ENCODE measurements at regions not wholly inside any gene's neighbourhood (a gene's known extent, or its start where the extent isn't known, plus 50 kb on each side); places are given as distances from the start of the nearest gene placed in this dataset.

DNA sequence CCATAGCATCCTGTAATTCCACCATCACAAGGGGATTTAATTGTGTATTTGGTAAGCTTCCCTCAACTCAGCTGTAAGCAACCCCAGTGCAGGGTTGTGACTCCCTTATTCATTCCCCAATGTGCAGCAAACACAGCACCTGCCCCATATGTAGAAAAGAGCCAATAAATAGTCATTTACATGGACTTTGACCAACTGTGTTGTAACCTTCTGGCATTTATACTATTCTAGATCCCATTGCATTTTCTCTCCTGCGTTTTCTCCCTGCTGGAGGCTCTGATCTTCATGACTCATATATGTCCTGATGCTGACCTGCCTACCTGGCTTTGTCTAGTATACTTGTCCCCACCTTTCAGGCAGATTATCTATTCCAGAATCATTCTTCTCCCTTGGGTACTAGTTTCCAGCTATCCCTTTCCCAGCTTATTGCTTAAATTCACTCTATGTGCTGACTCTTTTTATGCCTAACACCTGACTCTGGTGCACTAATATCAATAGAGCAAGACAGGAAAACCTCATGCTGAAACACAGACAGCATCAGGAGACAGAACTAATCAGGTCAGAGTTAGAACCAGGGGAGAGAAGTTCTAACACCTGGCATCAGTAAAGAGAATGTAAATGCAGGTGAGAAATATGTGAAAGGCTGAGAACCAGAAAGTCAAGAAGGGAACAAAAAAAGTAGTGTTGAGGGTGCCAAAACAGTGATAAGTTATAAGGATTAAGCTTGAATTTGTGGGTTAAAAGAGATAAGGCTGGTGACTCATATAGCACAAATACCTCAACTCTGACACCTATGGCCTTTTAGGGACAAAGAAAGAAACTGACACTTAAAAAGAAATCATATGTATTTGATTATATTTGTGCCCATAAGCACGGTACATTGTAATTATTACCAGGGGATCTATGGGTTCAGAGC, 402.7 kb downstream of the IPMK start:
- TF ChIP-seq, protein P1, sequence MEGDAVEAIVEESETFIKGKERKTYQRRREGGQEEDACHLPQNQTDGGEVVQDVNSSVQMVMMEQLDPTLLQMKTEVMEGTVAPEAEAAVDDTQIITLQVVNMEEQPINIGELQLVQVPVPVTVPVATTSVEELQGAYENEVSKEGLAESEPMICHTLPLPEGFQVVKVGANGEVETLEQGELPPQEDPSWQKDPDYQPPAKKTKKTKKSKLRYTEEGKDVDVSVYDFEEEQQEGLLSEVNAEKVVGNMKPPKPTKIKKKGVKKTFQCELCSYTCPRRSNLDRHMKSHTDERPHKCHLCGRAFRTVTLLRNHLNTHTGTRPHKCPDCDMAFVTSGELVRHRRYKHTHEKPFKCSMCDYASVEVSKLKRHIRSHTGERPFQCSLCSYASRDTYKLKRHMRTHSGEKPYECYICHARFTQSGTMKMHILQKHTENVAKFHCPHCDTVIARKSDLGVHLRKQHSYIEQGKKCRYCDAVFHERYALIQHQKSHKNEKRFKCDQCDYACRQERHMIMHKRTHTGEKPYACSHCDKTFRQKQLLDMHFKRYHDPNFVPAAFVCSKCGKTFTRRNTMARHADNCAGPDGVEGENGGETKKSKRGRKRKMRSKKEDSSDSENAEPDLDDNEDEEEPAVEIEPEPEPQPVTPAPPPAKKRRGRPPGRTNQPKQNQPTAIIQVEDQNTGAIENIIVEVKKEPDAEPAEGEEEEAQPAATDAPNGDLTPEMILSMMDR (conservative IDR thresholded peaks at IDR 0.05; ENCODE audit: low read depth in 2 of 2): no peak
- TF ChIP-seq ZNF331 (CRISPR knock-in tag; IDR thresholded peaks at IDR 0.05; ENCODE audit: low read depth) (no peak), EZH2 (IDR thresholded peaks at IDR 0.05; ENCODE audit: low read depth, unreplicated experiment) (no peak), NANOG (IDR thresholded peaks at IDR 0.05; ENCODE audit: borderline replicate concordance) (no peak), POLR2AphosphoS5 (IDR thresholded peaks at IDR 0.05; ENCODE audit: low read depth) (no peak)
